Sigmoid colon (tissue), 4 donors: ENCODE measurements at regions not wholly inside any gene's neighbourhood (a gene's known extent, or its start where the extent isn't known, plus 50 kb on each side); places are given as distances from the start of the nearest gene placed in this dataset.

Experiments used
- CTCF ChIP-seq, 4 experiments: fragments of 450-650 bp in 3 of 4; fragments of 200-600 bp in 1 of 4; IDR thresholded peaks; one replicate each; pipeline ENCODE4 v1.5.1; 2016 to 2019; ENCODE audit warnings: antibody characterized with exemption in 4 of 4, mild to moderate bottlenecking in 3 of 4, moderate library complexity in 2 of 4
- EP300 ChIP-seq, 4 donors: sonication (generic); formaldehyde crosslinking; IDR thresholded peaks; one replicate each; pipeline ENCODE4 v1.6.1; 2017; ENCODE audit warnings: antibody characterized with exemption in 4 of 4
- POLR2A ChIP-seq, 2 donors: fragments of 450-650 bp; IDR thresholded peaks; one replicate each; pipeline ENCODE4 v1.6.1; 2016; ENCODE audit warnings: antibody characterized with exemption in 2 of 2, mild to moderate bottlenecking in 2 of 2, moderate library complexity in 2 of 2
- POLR2AphosphoS5 ChIP-seq, 4 donors: sonication (generic); formaldehyde crosslinking; IDR thresholded peaks; one replicate each; pipeline ENCODE4 v1.6.1; 2017; ENCODE audit warnings: antibody characterized with exemption in 4 of 4

- TF ChIP-seq POLR2A (IDR thresholded peaks at IDR 0.05) (no peak), EP300 (IDR thresholded peaks at IDR 0.05) (no peak), CTCF (IDR thresholded peaks at IDR 0.05) (no peak), POLR2AphosphoS5 (IDR thresholded peaks at IDR 0.05) (no peak)
Observed at GRCh38 chr15:38036790-38037338, 102.4 kb downstream of the TMCO5A start.
